SK-N-SH treated with all-trans-retinoic acid at 6 μM for 48 hours (cell line): ENCODE measurements at regions not wholly inside any gene's neighbourhood (a gene's known extent, or its start where the extent isn't known, plus 50 kb on each side); places are given as distances from the start of the nearest gene placed in this dataset.

Experiments used
- ATAC-seq: fragments of 200-7000 bp; cut with Tn5 transposase; 3 replicates; pipeline ENCODE4 v1.9.1; 2020; ENCODE audit warnings: mild to moderate bottlenecking, moderate library complexity
- ARNTL ChIP-seq: fragments of 450-650 bp; formaldehyde crosslinking; IDR thresholded peaks from 2 replicates; pipeline ENCODE4 v1.5.0; 2020; ENCODE audit warnings: low read depth, mild to moderate bottlenecking, moderate library complexity, borderline replicate concordance
- BACH2 ChIP-seq: fragments of 250-450 bp; sonication (Bioruptor Pico); IDR thresholded peaks from 2 replicates; pipeline ENCODE4 v1.9.0; 2021; ENCODE audit warnings: mild to moderate bottlenecking, borderline replicate concordance
- CREB5 ChIP-seq: fragments of 250-450 bp; sonication (Bioruptor Pico); IDR thresholded peaks from 2 replicates; pipeline ENCODE4 v1.5.1; 2020; ENCODE audit warnings: low read depth, mild to moderate bottlenecking, moderate library complexity
- CSDC2 ChIP-seq: fragments of 250-450 bp; sonication (Bioruptor Pico); IDR thresholded peaks from 2 replicates; pipeline ENCODE4 v1.5.0; 2020; ENCODE audit warnings: mild to moderate bottlenecking, moderate library complexity
- CSRNP3 ChIP-seq: fragments of 250-450 bp; sonication (Bioruptor Pico); IDR thresholded peaks from 2 replicates; pipeline ENCODE4 v1.5.1; 2021; ENCODE audit warnings: mild to moderate bottlenecking, moderate library complexity
- ESRRG ChIP-seq: fragments of 250-450 bp; sonication (Bioruptor Pico); IDR thresholded peaks from 2 replicates; pipeline ENCODE4 v1.6.1; 2021; ENCODE audit warnings: mild to moderate bottlenecking
- GLIS3 ChIP-seq: fragments of 250-450 bp; sonication (Bioruptor Pico); IDR thresholded peaks from 2 replicates; pipeline ENCODE4 v1.5.0; 2020; ENCODE audit warnings: mild to moderate bottlenecking, moderate library complexity
- ISL1 ChIP-seq: fragments of 250-450 bp; sonication (Bioruptor Pico); IDR thresholded peaks from 2 replicates; pipeline ENCODE4 v2.1.2; 2022; ENCODE audit warnings: mild to moderate bottlenecking, moderate library complexity
- PATZ1 ChIP-seq: fragments of 250-450 bp; sonication (Bioruptor Pico); IDR thresholded peaks from 2 replicates; pipeline ENCODE4 v1.8.0; 2020; ENCODE audit warnings: mild to moderate bottlenecking, moderate library complexity, borderline replicate concordance
- POU6F1 ChIP-seq: fragments of 250-450 bp; sonication (Bioruptor Pico); IDR thresholded peaks from 2 replicates; pipeline ENCODE4 v1.8.0; 2021; ENCODE audit warnings: low read depth, mild to moderate bottlenecking, moderate library complexity, borderline replicate concordance
- PPARA ChIP-seq: fragments of 250-450 bp; sonication (Bioruptor Pico); IDR thresholded peaks from 2 replicates; pipeline ENCODE4 v1.5.0; 2020; ENCODE audit warnings: mild to moderate bottlenecking, borderline replicate concordance
- RARB ChIP-seq: fragments of 250-450 bp; sonication (Bioruptor Pico); IDR thresholded peaks from 2 replicates; pipeline ENCODE4 v1.8.0; 2021; ENCODE audit warnings: mild to moderate bottlenecking, moderate library complexity
- SNAI2 ChIP-seq: fragments of 250-450 bp; sonication (Bioruptor Pico); IDR thresholded peaks from 2 replicates; pipeline ENCODE4 v1.5.0; 2020; ENCODE audit warnings: mild to moderate bottlenecking, moderate library complexity
- TCF4 ChIP-seq: fragments of 250-450 bp; sonication (Bioruptor Pico); IDR thresholded peaks from 2 replicates; pipeline ENCODE4 v1.8.0; 2021; ENCODE audit warnings: mild to moderate bottlenecking, moderate library complexity, borderline replicate concordance
- TOX ChIP-seq: fragments of 250-450 bp; sonication (Bioruptor Pico); IDR thresholded peaks from 2 replicates; pipeline ENCODE4 v1.8.0; 2021; ENCODE audit warnings: mild to moderate bottlenecking, moderate library complexity, borderline replicate concordance
- TSHZ2 ChIP-seq: fragments of 250-450 bp; sonication (Bioruptor Pico); IDR thresholded peaks from 2 replicates; pipeline ENCODE4 v1.5.0; 2020; ENCODE audit warnings: mild to moderate bottlenecking, moderate library complexity
- ZC3H10 ChIP-seq: fragments of 250-450 bp; sonication (Bioruptor Pico); IDR thresholded peaks from 2 replicates; pipeline ENCODE4 v1.5.1; 2021; ENCODE audit warnings: mild to moderate bottlenecking, moderate library complexity
- ZFP3 ChIP-seq: fragments of 250-450 bp; sonication (Bioruptor Pico); IDR thresholded peaks from 2 replicates; pipeline ENCODE4 v1.5.0; 2020; ENCODE audit warnings: mild to moderate bottlenecking, moderate library complexity
- ZFP30 ChIP-seq: fragments of 450-650 bp; formaldehyde crosslinking; IDR thresholded peaks from 2 replicates; pipeline ENCODE4 v1.5.0; 2022; ENCODE audit warnings: mild to moderate bottlenecking, moderate library complexity
- ZNF565 ChIP-seq: fragments of 450-650 bp; formaldehyde crosslinking; conservative IDR thresholded peaks from 2 replicates; pipeline ENCODE4 v1.5.0; 2020; ENCODE audit warnings: low read depth, mild to moderate bottlenecking, moderate library complexity
- ZNF70 ChIP-seq: fragments of 450-650 bp; formaldehyde crosslinking; IDR thresholded peaks from 2 replicates; pipeline ENCODE4 v1.5.0; 2020; ENCODE audit warnings: mild to moderate bottlenecking, moderate library complexity
- ZNF8 ChIP-seq: fragments of 450-650 bp; formaldehyde crosslinking; IDR thresholded peaks from 2 replicates; pipeline ENCODE4 v1.5.0; 2020; ENCODE audit warnings: mild to moderate bottlenecking, moderate library complexity

- 0 out of 3 replicates have a peak, but pooled peaks have one; percentile 34 for ATAC-seq
- TF ChIP-seq ZNF565 (CRISPR knock-in tag) (no peak), TSHZ2 (CRISPR knock-in tag) (no peak), TCF4 (CRISPR knock-in tag) (no peak), SNAI2 (CRISPR knock-in tag) (no peak), POU6F1 (CRISPR knock-in tag) (no peak), RARB (CRISPR knock-in tag) (no peak), BACH2 (CRISPR knock-in tag) (no peak), ZFP3 (CRISPR knock-in tag) (no peak), CREB5 (CRISPR knock-in tag) (no peak), PATZ1 (CRISPR knock-in tag) (no peak), ZNF70 (CRISPR knock-in tag) (no peak), PPARA (CRISPR knock-in tag) (no peak), CSRNP3 (no peak)
Observed at GRCh38 chr13:43963726-43964125, 84.0 kb downstream of the LACC1 start.

- no peak for TF ChIP-seq PPARA (CRISPR knock-in tag)
- no peak for TF ChIP-seq ARNTL (CRISPR knock-in tag)
- no peak for TF ChIP-seq ZNF70 (CRISPR knock-in tag)
- TF ChIP-seq ZFP3 (CRISPR knock-in tag) = no peak
- no peak for TF ChIP-seq ZNF8 (CRISPR knock-in tag)
- no peak for TF ChIP-seq GLIS3 (CRISPR knock-in tag)
- TF ChIP-seq RARB (CRISPR knock-in tag) = no peak
- no peak for TF ChIP-seq PATZ1 (CRISPR knock-in tag)
- TF ChIP-seq CREB5 (CRISPR knock-in tag) = no peak
- no peak for TF ChIP-seq ZC3H10 (CRISPR knock-in tag)
- TF ChIP-seq ISL1 (CRISPR knock-in tag) = no peak
- TF ChIP-seq CSRNP3 = no peak
- no peak for TF ChIP-seq POU6F1 (CRISPR knock-in tag)
- no peak for TF ChIP-seq CSDC2 (CRISPR knock-in tag)
- no peak for TF ChIP-seq ESRRG (CRISPR knock-in tag)
- no peak for TF ChIP-seq TOX (CRISPR knock-in tag)
- no peak for TF ChIP-seq ZFP30 (CRISPR knock-in tag)
- TF ChIP-seq, all 23 proteins: peak for 0
- ATAC-seq = no peak
Observed at GRCh38 chr13:43964698-43965458, 85.2 kb downstream of the LACC1 start.
